HG03432 (cell line): ENCODE measurements at regions not wholly inside any gene's neighbourhood (a gene's known extent, or its start where the extent isn't known, plus 50 kb on each side); places are given as distances from the start of the nearest gene placed in this dataset.
"Not testable (repeated sequence)": the region's sequence is repeated elsewhere in the genome, so short reads cannot be mapped to it uniquely, and the experiment has no call there.

Source experiments
- ATAC-seq: cut with Tn5 transposase; IDR thresholded peaks from one replicate; pipeline ENCODE4 v1.9.1; 2021; ENCODE audit warnings: mild to moderate bottlenecking, moderate library complexity; ENCODE audit not compliant: unreplicated experiment

DNA sequence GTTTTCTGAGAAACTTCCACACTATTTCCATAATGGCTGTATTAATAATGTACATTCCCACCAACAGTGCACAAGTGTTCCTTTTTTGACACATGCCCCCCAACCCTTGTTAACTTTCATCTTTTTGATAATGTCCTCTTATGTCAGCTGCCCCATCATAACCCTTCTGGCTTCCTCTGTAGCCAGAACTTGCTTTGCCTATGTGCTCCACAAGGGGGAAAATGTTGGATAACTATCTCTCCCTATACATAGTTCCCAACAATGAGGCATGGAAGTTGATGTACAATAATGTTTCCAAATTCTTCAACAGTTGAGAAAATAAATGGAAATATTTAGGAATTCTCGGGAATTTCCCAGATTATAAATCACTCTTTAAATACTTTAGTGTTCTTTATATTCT is 142.9 kb downstream of the ASB9 start:
- ATAC-seq: no peak

- no peak for ATAC-seq
Measured at GRCh38 chrX:15116900-15117299, 153.0 kb downstream of the ASB9 start.

DNA sequence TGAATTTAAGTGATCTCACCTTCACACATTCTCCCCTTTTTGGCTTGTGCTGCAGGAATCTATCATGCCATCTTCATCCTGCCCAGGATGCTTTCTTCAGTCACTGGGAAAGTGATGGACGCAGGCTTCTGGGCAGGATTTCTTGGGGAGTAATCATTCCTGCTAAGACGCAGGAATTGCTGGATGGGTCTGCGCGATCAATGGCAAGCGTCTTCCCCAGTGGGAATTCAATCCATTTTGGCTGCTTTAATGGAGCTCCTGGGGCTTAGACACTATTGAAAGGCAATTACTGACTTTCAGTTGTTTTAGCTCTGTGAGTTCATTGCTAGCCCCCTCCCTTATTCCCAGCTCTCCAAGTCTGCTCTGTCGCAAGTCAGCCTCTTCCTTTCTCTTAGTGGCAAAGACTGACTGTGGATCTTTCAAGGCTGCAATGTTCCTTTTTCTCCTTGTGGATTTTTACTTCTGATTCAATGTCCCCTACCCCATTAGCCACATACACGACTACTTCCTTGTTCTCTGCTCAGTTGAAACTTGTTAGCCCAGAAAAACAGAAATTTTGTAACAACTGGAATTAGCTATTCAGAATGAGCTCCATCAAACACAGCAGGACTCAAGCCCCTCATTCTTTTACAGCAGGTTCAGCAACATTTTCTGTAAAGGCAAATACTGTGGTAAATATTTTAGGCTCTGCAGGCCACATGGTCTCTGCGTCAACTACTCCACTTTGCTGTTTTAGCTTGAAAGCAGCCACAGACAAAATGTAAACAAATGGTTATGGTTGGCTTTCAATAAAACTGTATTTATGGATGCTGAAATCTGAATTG is 154.9 kb downstream of the ASB9 start:
- no peak for ATAC-seq

DNA sequence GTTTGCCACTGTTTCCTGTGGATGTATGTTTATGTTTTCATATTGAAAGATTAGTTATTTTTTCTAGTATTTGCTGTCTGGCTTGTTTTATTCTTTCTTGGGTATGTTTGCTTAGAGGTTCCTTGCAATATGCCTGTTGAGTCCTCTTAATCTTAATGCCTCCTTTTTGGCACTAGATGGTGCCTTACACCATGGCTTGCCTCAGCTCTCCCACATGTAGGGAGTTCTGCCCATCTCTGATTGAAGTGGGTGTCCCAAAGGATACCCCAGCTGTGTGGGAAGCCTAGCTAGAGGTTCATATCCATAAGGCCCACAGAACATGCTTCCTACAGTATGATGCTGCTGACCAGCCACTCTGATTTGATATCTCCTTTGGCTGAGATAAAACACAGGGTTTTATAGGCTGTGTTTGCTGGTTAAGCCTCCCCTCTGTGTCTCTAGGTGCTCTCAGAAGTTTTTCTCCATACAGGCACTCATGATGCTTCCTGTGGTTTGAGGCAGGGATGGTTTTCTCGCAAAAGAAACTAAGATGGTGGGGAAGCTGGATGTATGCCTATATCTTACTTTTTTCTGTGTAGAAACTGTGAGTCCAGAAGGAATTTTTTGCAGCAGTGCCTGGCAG is 162.4 kb downstream of the ASB9 start:
- ATAC-seq: no peak

- ATAC-seq: no peak
Measured at GRCh38 chrX:15098505-15098904, 171.4 kb downstream of the ASB9 start.

DNA sequence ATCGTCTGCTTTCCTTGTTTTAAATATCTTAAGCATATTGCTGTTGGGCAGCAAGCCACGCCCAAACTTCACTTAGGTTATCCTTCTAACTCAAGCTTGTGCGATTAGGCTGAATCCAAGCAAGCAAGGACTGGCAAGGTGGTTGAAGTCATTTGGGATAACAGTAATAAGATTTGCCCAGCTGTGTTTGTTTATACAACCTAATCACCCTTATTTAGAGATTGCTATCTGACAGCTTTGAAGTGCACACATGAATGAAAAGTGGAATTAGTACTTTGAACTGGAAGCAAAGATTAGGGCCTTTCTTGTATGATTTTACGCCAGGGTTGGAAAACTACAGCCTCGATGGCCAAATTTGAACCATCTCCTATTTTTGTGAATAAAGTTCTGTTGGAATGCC is 182.1 kb downstream of the ASB9 start:
- no peak for ATAC-seq

- ATAC-seq: no peak
Measured at GRCh38 chrX:15073313-15073712, 196.6 kb downstream of the ASB9 start.

GRCh38 chrX:15072880-15073279 is 197.0 kb downstream of the ASB9 start:
- ATAC-seq: no peak

- no peak for ATAC-seq
Measured at GRCh38 chrX:15072259-15072658, 197.6 kb downstream of the ASB9 start.

- no peak for ATAC-seq
Measured at GRCh38 chrX:15059474-15059873, 186.3 kb downstream of the MOSPD2 start.

- ATAC-seq: no peak
Measured at GRCh38 chrX:15056044-15056443, 182.8 kb downstream of the MOSPD2 start.

- no peak for ATAC-seq
Measured at GRCh38 chrX:15055146-15055930, 182.1 kb downstream of the MOSPD2 start.

DNA sequence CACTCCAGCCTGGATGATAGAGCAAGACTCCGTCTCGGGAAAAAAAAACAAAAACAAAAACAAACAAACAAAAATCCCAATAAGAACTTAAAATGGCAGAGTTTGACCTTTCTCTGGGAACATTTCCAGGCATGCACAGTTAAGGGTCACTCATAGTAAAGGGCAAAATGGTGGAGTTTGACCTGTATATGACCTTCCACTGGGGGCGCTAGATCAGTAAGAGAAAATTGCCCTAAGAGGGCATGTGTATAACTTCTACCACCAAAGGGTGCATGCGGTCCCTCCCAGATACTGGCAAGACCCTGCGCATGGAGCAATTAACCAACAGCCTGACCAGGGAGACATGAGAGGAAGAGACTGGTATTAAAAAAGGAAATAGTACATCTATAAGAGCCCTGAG is 177.2 kb downstream of the MOSPD2 start:
- ATAC-seq: no peak

DNA sequence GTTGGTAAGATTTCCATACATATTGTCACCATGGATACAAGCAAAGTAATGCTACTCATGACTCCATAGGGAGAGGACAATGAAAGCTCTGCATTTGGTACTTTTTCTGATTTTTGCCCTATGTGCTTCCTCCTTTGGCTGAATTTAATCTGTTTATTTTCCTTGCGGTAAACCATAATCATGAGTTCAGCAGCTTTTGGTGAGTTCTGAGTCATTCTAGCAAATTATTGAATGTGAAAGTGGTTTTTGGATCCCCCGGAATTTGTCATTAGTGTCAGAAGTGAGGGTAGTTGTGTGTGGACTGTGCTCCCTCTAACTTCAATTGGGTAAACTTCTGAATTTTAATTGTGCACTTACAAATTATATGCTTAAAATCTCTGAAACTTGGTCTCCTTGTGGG is 170.3 kb downstream of the MOSPD2 start:
- peak; percentile 85 for ATAC-seq

- ATAC-seq: no peak
Measured at GRCh38 chrX:15033917-15034316, 160.7 kb downstream of the MOSPD2 start.

DNA sequence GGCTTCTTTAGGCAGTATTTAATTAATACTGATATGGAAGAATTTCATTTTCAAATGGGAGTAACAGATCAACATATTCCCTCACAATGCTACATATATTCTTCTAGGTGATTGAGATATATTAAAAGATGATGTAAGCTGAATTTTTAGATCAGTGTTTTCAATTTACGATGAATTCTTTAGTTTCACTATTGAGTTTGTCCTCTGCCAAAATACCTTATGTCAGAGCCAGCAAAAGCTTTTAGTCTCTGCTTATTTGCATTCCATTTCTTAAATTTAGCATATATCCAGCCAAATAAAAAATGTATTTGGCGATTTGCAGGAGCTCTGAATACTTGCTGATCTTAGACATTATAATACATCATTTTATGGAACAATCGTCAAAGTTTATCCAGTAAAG is 144.3 kb downstream of the MOSPD2 start:
- no peak for ATAC-seq

- ATAC-seq: no peak
Measured at GRCh38 chrX:15016051-15016450, 142.8 kb downstream of the MOSPD2 start.

DNA sequence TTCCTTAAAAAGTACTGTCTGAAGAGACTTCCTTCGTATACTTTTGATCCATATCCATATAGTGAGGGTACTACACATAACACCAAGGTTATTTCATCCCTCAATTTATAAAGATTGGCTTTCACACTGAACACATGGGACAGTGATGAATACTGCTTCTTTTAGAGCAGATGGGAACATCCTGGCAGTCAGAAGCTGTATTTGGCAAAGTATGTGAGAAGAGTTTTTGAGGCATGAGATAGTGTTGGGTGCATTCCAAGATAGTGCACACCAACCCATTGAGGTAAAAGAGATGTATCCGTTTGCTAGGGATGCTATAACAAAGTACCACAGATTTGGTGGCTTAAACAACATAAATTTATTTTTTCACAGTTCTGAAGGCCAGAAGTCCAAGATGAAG is 141.1 kb downstream of the MOSPD2 start:
- no peak for ATAC-seq

GRCh38 chrX:15013461-15013860 is 140.2 kb downstream of the MOSPD2 start:
- no peak for ATAC-seq

DNA sequence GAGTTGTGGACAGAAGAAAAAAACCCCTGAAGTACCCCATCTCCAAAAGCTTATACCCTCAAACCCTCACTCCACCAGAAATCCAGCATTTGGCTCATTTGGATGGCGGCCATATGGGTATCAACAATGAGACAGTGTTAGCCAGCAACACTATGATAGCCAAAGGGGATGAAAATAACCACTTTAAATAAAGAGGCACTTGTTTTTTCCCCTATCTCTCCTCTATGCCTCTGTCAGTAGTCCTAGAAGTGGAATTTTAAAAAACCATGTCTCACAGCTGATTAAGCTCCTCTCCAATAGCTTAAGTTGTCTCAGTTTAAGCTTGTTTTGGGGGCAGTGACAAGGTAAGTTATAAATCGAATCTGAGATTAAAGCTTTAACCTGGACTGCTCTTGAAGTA is 124.0 kb downstream of the MOSPD2 start:
- ATAC-seq: no peak

- not testable (repeated sequence) for ATAC-seq
Measured at GRCh38 chrX:14984425-14984824, 111.2 kb downstream of the MOSPD2 start.
